OCI-LY1 (cell line): ENCODE measurements at regions not wholly inside any gene's neighbourhood (a gene's known extent, or its start where the extent isn't known, plus 50 kb on each side); places are given as distances from the start of the nearest gene placed in this dataset.

Experiments used
- H2AFZ ChIP-seq: fragments of 200-600 bp; sonication (generic), shearing (Covaris generic); 2 replicates; pipeline ENCODE4 v1.6.0; 2014; ENCODE audit warnings: antibody characterized with exemption, mild to moderate bottlenecking, low read length
- H3F3A ChIP-seq: fragments of 200-600 bp; sonication (generic), shearing (Covaris generic); 2 replicates; pipeline ENCODE4 v1.6.0; 2014; ENCODE audit warnings: mild to moderate bottlenecking, antibody characterized with exemption, low read length, moderate library complexity; ENCODE audit not compliant: insufficient read depth
- H3K27ac ChIP-seq: fragments of 200-600 bp; sonication (generic); 2 replicates; pipeline ENCODE4 v1.5.1; 2014; ENCODE audit warnings: low read length, mixed run types, mild to moderate bottlenecking, low read depth; ENCODE audit not compliant: poor library complexity, severe bottlenecking
- H3K27me3 ChIP-seq: fragments of 200-600 bp; sonication (generic); 2 replicates; pipeline ENCODE4 v1.6.0; 2014; ENCODE audit warnings: antibody characterized with exemption, mild to moderate bottlenecking, low read length, moderate library complexity; ENCODE audit not compliant: insufficient read depth
- H3K36me3 ChIP-seq: fragments of 200-600 bp; sonication (generic); 2 replicates; pipeline ENCODE4 v1.6.1; 2014; ENCODE audit warnings: mild to moderate bottlenecking, antibody characterized with exemption, low read length, moderate library complexity, mixed read lengths; ENCODE audit not compliant: insufficient read depth
- H3K4me1 ChIP-seq: fragments of 200-600 bp; sonication (generic); 2 replicates; pipeline ENCODE4 v1.5.1; 2014; ENCODE audit warnings: mild to moderate bottlenecking, low read length, moderate library complexity; ENCODE audit not compliant: insufficient read depth, severe bottlenecking
- H3K4me2 ChIP-seq: fragments of 200-600 bp; sonication (generic), shearing (Covaris generic); 2 replicates; pipeline ENCODE4 v1.6.1; 2014; ENCODE audit warnings: low read length
- H3K4me3 ChIP-seq: fragments of 200-600 bp; sonication (generic); 2 replicates; pipeline ENCODE4 v1.5.1; 2014; ENCODE audit warnings: low read length, low read depth, mild to moderate bottlenecking, mixed read lengths; ENCODE audit not compliant: poor library complexity, severe bottlenecking
- H3K79me2 ChIP-seq: fragments of 200-600 bp; shearing (Covaris generic); 2 replicates; pipeline ENCODE4 v1.6.1; 2016; ENCODE audit warnings: mixed run types, low read length, mixed read lengths; ENCODE audit not compliant: insufficient read depth
- H3K9ac ChIP-seq: fragments of 200-600 bp; sonication (generic), shearing (Covaris generic); 2 replicates; pipeline ENCODE4 v1.6.1; 2014; ENCODE audit warnings: mild to moderate bottlenecking, low read length, mixed read lengths
- H3K9me2 ChIP-seq: fragments of 200-600 bp; sonication (generic), shearing (Covaris generic); 2 replicates; pipeline ENCODE4 v1.6.1; 2014; ENCODE audit warnings: low read depth, mild to moderate bottlenecking, low read length, mixed read lengths
- H3K9me3 ChIP-seq: fragments of 200-600 bp; shearing (Covaris generic); 2 replicates; pipeline ENCODE4 v1.6.1; 2014; ENCODE audit warnings: low read length, mixed read lengths
- H4K20me1 ChIP-seq: fragments of 200-600 bp; sonication (generic), shearing (Covaris generic); 2 replicates; pipeline ENCODE4 v1.6.0; 2016; ENCODE audit warnings: mild to moderate bottlenecking, low read length; ENCODE audit not compliant: insufficient read depth
- CTCF ChIP-seq: fragments of 200-600 bp; sonication (generic), shearing (Covaris generic); IDR thresholded peaks from 2 replicates; pipeline ENCODE4 v1.5.1; 2017; ENCODE audit warnings: mild to moderate bottlenecking, antibody characterized with exemption, low read length, moderate library complexity, mixed read lengths
- EZH2 ChIP-seq: fragments of 200-600 bp; sonication (generic), shearing (Covaris generic); IDR thresholded peaks from 2 replicates; pipeline ENCODE4 v1.8.0; 2017; ENCODE audit warnings: borderline replicate concordance, mixed run types, mild to moderate bottlenecking, antibody characterized with exemption, low read length, moderate library complexity, mixed read lengths

DNA sequence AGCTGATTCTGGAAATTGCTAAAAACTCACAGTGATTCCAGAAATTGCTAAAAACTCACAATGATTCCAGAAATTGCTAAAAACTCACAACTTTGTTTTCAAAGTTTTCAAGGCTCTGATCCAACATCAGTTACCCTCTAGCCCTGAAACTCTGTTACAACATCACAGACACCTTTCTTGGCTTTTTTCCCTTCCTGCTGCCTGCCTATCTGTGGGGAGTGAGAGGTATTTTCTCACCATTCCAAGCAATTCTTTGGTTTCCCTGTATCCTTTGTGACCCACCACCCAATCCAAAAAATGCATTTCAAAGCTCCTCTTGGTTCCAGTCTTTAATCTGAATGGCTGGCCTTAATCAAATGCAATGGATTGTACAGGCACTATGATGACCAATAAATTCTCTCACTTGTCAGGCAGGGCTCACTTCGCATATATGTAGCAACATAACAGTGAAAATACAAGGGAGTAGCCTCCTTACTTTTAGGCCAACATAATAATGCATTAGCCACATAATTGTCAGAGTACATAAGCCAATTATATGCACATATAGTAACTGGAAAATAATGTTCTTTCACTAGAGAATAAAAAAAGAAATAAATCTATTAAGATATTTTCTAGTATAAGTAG lies 1139.0 kb downstream of the ROBO2 start:
- Histone ChIP-seq H4K20me1 (no peaks in the 10 kb centered on the region), H3K9me2 (no peaks in the 10 kb centered on the region), H3K27me3 (no peaks in the 10 kb centered on the region), H3K36me3 (no peaks in the 10 kb centered on the region), H3K4me1 (no peaks in the 10 kb centered on the region), H3F3A (no peaks in the 10 kb centered on the region), H3K4me2 (no peak overlapping the region), H3K4me3 (no peak overlapping the region), H3K9ac (no peak overlapping the region), H3K27ac (no peak overlapping the region), H2AFZ (no peak overlapping the region), H3K79me2 (no peaks in the 10 kb centered on the region), H3K9me3 (no peaks in the 10 kb centered on the region)
- TF ChIP-seq EZH2, result no peak
- no peak for TF ChIP-seq CTCF

DNA sequence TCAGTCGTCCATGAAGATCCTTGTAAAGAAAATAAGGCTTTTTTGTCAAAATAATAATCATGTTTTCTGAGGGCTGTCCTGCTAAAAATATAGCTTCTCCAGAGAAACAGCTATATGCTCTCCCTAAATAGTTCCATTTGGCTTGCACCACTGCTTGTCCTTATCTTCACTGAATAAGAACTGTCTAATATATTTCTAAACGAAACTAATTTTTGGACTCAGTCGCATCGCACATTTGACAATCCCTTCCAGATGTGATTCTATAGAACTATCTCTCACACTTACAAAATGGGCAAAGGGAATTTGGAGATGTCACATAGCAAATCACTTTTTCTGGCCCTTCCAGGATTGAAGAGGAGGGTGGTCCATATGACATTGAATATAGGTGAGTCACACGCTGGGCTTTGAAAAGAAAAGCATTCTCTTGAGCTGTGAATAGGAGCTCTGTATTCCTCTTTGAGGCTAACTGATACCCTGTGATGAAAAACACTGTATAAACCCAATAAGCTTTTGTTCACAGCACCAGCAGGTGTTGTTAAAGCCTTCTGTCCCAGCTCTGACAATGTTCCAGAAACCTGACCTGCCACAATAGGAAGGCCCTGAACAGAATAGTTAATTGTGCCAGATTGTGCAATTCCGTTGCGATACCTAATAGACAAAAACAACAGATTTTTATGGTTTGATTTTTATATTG lies 1144.2 kb downstream of the ROBO2 start:
- Histone ChIP-seq H3K79me2 (no peaks in the 10 kb centered on the region), H3K9me3 (no peaks in the 10 kb centered on the region), H3K4me1 (no peaks in the 10 kb centered on the region), H3K27ac (no peak overlapping the region), H3K36me3 (no peaks in the 10 kb centered on the region), H3K9me2 (no peaks in the 10 kb centered on the region), H3F3A (no peaks in the 10 kb centered on the region), H3K9ac (no peak overlapping the region), H3K4me3 (no peak overlapping the region), H3K27me3 (no peaks in the 10 kb centered on the region), H2AFZ (no peak overlapping the region), H3K4me2 (no peak overlapping the region), H4K20me1 (no peaks in the 10 kb centered on the region)
- TF ChIP-seq EZH2 (no peak), CTCF (no peak)

DNA sequence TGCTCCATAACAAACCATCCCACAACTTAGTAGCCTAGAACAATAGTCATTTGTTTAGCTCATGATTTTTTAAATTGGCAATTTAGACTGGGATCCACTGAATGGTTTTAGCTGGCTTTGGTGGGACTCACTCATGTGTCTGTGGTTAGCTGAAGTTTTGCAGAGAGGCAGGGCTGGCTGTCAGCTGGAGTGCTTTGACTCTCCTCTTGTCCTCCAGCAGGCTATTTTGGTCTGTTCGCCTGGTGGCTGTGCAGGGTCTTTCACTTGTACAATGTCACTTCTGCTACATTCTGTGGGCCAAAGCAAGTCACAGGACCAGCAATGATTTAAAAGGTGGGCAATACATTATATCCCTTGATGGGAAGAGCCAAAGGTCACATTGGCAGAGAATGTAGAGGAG lies 1146.5 kb downstream of the ROBO2 start:
- no peaks in the 10 kb centered on the region for H3K9me3 ChIP-seq
- no peaks in the 10 kb centered on the region for H3K27me3 ChIP-seq
- H3K36me3 ChIP-seq, result no peaks in the 10 kb centered on the region
- no peak overlapping the region for H3K9ac ChIP-seq
- no peaks in the 10 kb centered on the region for H3K4me1 ChIP-seq
- H4K20me1 ChIP-seq, result no peaks in the 10 kb centered on the region
- no peak overlapping the region for H2AFZ ChIP-seq
- H3K27ac ChIP-seq, result no peak overlapping the region
- H3K79me2 ChIP-seq, result no peaks in the 10 kb centered on the region
- no peak for TF ChIP-seq EZH2
- no peak for TF ChIP-seq CTCF
- no peaks in the 10 kb centered on the region for H3K9me2 ChIP-seq
- H3K4me2 ChIP-seq, result no peak overlapping the region
- no peaks in the 10 kb centered on the region for H3F3A ChIP-seq
- no peak overlapping the region for H3K4me3 ChIP-seq
